Osteocyte (in vitro differentiated cells): ENCODE measurements at regions not wholly inside any gene's neighbourhood (a gene's known extent, or its start where the extent isn't known, plus 50 kb on each side); places are given as distances from the start of the nearest gene placed in this dataset.
A peak's percentile ranks its signal among the peaks of the same experiment; 100 is the strongest.

Source experiments
- DNase-seq: peaks from one replicate; pipeline ENCODE4 v3.0.0; 2021; ENCODE audit warnings: mixed read lengths; ENCODE audit not compliant: unreplicated experiment; ENCODE audit errors: extremely low spot score
- H3K27ac Mint-ChIP-seq: one replicate; pipeline ENCODE4 v1.8.0; 2021; ENCODE audit warnings: mild to moderate bottlenecking, mixed read lengths; ENCODE audit not compliant: unreplicated experiment
- H3K27me3 Mint-ChIP-seq: one replicate; pipeline ENCODE4 v1.8.0; 2021; ENCODE audit warnings: mixed read lengths; ENCODE audit not compliant: unreplicated experiment
- H3K36me3 Mint-ChIP-seq: one replicate; pipeline ENCODE4 v1.8.0; 2021; ENCODE audit warnings: mixed read lengths; ENCODE audit not compliant: unreplicated experiment
- H3K4me1 Mint-ChIP-seq: one replicate; pipeline ENCODE4 v1.8.0; 2021; ENCODE audit warnings: mixed read lengths; ENCODE audit not compliant: unreplicated experiment
- H3K4me3 Mint-ChIP-seq: one replicate; pipeline ENCODE4 v1.8.0; 2021; ENCODE audit warnings: mild to moderate bottlenecking, moderate library complexity, mixed read lengths; ENCODE audit not compliant: unreplicated experiment
- H3K9me3 Mint-ChIP-seq: one replicate; pipeline ENCODE4 v1.8.0; 2021; ENCODE audit warnings: mixed read lengths; ENCODE audit not compliant: unreplicated experiment
- CTCF ChIP-seq: fragments of 200-600 bp; sonication (generic); IDR thresholded peaks from 2 replicates; pipeline ENCODE4 v1.5.0; 2021; ENCODE audit warnings: antibody characterized with exemption, mild to moderate bottlenecking, moderate library complexity

DNA sequence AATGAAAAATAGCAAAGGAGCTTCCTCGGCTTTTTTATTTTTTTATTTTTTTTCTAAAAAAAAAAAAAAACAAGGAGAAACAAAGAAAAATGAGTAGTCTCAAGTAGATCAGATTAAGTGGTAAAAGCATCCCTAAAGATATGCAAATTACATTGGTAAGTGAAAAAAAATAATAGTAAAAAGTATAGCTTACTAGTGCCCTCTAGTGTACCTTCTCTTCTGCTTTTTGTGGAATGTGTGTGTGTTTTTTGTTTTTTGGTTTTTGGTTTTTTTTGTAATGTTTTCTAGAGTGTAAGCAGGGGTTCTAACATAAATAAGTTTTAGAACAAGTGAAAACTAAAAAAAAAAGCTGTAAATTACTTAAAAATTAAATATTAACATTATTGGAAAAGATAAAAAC lies 1062.0 kb downstream of the HACE1 start:
- peak; percentile 60 for TF ChIP-seq CTCF
- H3K4me3 Mint-ChIP-seq: no peak overlapping the region
- H3K27ac Mint-ChIP-seq: no peak overlapping the region
- peaks cover 5% of the 10 kb centered on the region for H3K27me3 Mint-ChIP-seq
- H3K4me1 Mint-ChIP-seq: no peaks in the 10 kb centered on the region
- peaks cover 12% of the 10 kb centered on the region for H3K9me3 Mint-ChIP-seq
- H3K36me3 Mint-ChIP-seq: no peaks in the 10 kb centered on the region
- DNase-seq: no peak

- H3K9me3 Mint-ChIP-seq: peaks cover 12% of the 10 kb centered on the region
- DNase-seq: no peak
- no peaks in the 10 kb centered on the region for H3K36me3 Mint-ChIP-seq
- H3K27me3 Mint-ChIP-seq: no peaks in the 10 kb centered on the region
- TF ChIP-seq CTCF: no peak
- no peak overlapping the region for H3K27ac Mint-ChIP-seq
- H3K4me3 Mint-ChIP-seq: no peak overlapping the region
- H3K4me1 Mint-ChIP-seq: no peaks in the 10 kb centered on the region
Measured at GRCh38 chr6:103791458-103791857, 1068.3 kb downstream of the HACE1 start.

GRCh38 chr6:103784117-103784516 lies 1075.6 kb downstream of the HACE1 start:
- peaks cover 2% of the 10 kb centered on the region for H3K27me3 Mint-ChIP-seq
- DNase-seq: no peak
- no peak overlapping the region for H3K27ac Mint-ChIP-seq
- H3K4me3 Mint-ChIP-seq: no peak overlapping the region
- H3K9me3 Mint-ChIP-seq: no peaks in the 10 kb centered on the region
- no peaks in the 10 kb centered on the region for H3K4me1 Mint-ChIP-seq
- H3K36me3 Mint-ChIP-seq: no peaks in the 10 kb centered on the region
- no peak for TF ChIP-seq CTCF

DNA sequence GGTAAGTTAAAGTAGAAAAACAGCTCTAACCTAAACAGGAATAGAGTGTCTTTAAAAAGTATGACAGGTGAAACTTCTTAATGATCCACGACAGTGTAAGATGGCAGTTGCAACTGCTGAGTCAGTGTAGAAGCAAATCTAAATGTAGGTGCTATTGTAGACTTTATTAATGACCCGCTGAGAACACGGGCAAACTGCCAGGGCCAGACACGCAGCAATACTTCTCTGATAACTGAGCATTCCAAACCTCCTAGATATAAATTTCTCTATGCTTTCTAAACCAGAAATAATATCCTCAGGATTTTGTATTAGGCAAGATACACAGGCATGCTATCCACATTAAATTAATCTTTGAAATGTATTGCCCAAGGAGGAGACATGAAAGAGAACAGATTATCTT lies 1076.4 kb downstream of the HACE1 start:
- no peak for TF ChIP-seq CTCF
- H3K4me1 Mint-ChIP-seq: no peaks in the 10 kb centered on the region
- H3K9me3 Mint-ChIP-seq: no peaks in the 10 kb centered on the region
- peaks cover 2% of the 10 kb centered on the region for H3K27me3 Mint-ChIP-seq
- no peak overlapping the region for H3K27ac Mint-ChIP-seq
- no peak overlapping the region for H3K4me3 Mint-ChIP-seq
- DNase-seq: no peak
- no peaks in the 10 kb centered on the region for H3K36me3 Mint-ChIP-seq

DNA sequence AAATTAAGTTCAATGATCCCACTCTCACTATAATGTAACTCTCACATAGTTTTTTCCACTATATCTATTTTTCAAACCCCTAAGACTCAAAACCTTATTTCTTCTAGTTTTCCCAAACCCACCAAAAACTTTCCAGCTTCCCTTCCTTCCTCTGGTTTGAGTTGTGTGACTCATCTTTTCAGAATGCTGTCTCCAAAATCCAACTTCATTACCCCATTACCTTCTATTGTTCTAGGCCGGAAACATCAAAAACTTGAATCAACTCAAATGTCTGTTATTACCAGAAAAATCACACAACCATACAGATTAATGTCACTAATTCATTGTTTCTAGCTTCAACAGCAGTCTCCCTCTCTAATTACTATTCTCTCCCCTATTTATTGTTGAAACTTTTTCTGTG lies 1090.3 kb downstream of the HACE1 start:
- no peak for DNase-seq
- Mint-ChIP-seq H3K27ac (no peak overlapping the region), H3K4me1 (no peaks in the 10 kb centered on the region), H3K4me3 (no peak overlapping the region), H3K36me3 (no peaks in the 10 kb centered on the region), H3K27me3 (peaks cover 4% of the 10 kb centered on the region), H3K9me3 (no peaks in the 10 kb centered on the region)
- TF ChIP-seq CTCF: no peak
